Heart left ventricle (tissue), 16 donors: ENCODE measurements at regions not wholly inside any gene's neighbourhood (a gene's known extent, or its start where the extent isn't known, plus 50 kb on each side); places are given as distances from the start of the nearest gene placed in this dataset.

Experiments
- ATAC-seq, 4 donors: fragments of 200-7000 bp; cut with Tn5 transposase; one replicate each; pipeline ENCODE4 v1.9.1; 2020 to 2022; ENCODE audit warnings: moderate library complexity in 4 of 4, mild to moderate bottlenecking in 3 of 4, moderate number of reproducible peaks in 1 of 4
- DNase-seq, 5 donors: peaks; one replicate each; pipeline ENCODE4 v3.0.0-alpha.2; 2020
- H3K27ac ChIP-seq, 12 donors: fragments of 200-600 bp; sonication (generic) in 4 of 12; one replicate each; pipeline versions ENCODE4 v1.5.0 to v1.8.0; 2016 to 2022; ENCODE audit warnings: mild to moderate bottlenecking in 2 of 12
- H3K27me3 ChIP-seq, 9 donors: fragments of 200-600 bp; sonication (generic) in 2 of 9; one replicate each; pipeline versions ENCODE4 v1.5.1 to v1.8.0; 2016 to 2022; ENCODE audit warnings: mild to moderate bottlenecking in 3 of 9
- H3K36me3 ChIP-seq, 9 donors: fragments of 200-600 bp; sonication (generic) in 2 of 9; one replicate each; pipeline versions ENCODE4 v1.5.0 to v1.8.0; 2018 to 2022; ENCODE audit warnings: mild to moderate bottlenecking in 2 of 9
- H3K4me1 ChIP-seq, 12 donors: fragments of 200-600 bp; sonication (generic) in 4 of 12; one replicate each; pipeline versions ENCODE4 v1.5.0 to v1.8.0; 2016 to 2022; ENCODE audit warnings: mild to moderate bottlenecking in 3 of 12
- H3K4me3 ChIP-seq, 12 donors: fragments of 200-600 bp; sonication (generic) in 4 of 12; one replicate each; pipeline versions ENCODE4 v1.5.0 to v1.8.0; 2017 to 2022; ENCODE audit warnings: mild to moderate bottlenecking in 9 of 12, moderate library complexity in 4 of 12
- H3K9me3 ChIP-seq, 12 donors: fragments of 200-600 bp; sonication (generic) in 4 of 12; one replicate each; pipeline versions ENCODE4 v1.5.0 to v1.8.0; 2016 to 2022; ENCODE audit warnings: mild to moderate bottlenecking in 1 of 12
- CTCF ChIP-seq, 12 donors: fragments of 200-600 bp; sonication (generic) in 4 of 12; IDR thresholded peaks; one replicate each; pipeline versions ENCODE4 v1.5.0 to v1.8.0; 2018 to 2022; ENCODE audit warnings: antibody characterized with exemption in 12 of 12, mild to moderate bottlenecking in 5 of 12
- POLR2A ChIP-seq, 2 donors: fragments of 450-650 bp; IDR thresholded peaks; one replicate each; pipeline ENCODE4 v1.6.1; 2017; ENCODE audit warnings: antibody characterized with exemption in 2 of 2, mild to moderate bottlenecking in 2 of 2, moderate library complexity in 2 of 2
- whole genome bisulfite sequencing, 4 donors: extraction: QIAGEN DNeasy Blood & Tissue Kit in 2 of 4; methylation state at CpG; one replicate each; pipeline versions ENCODE4 v1.1.5 to v1.1.7; 2013 to 2018; 5-methylcytosine and 5-hydroxymethylcytosine counted together
- intact Hi-C, 10 donors: fragments of 100-400 bp; cut with DNase I; formaldehyde crosslinking; loops; one replicate each; pipeline versions ENCODE4 v1.11.1 to v1.14.2; 2022
- donor health status: ischemic (EF 13 %, LVEDD 7.1; RV severe dilation, severe dysfunction).
- donor health status: healthy with polysubstance abuse.
- donor health status: DM: no; HTN: yes; CAD: no.
- donor health status: DM: no; HTN: no; CAD: no.
- donor health status: ischemic (EF 25% LVEDD 6.9; RV normal size, moderate dysfunction).
- donor health status: ischemic (EF 25% LVEDD 5.7; RV mildly dilated, moderate dysfunction).
- donor health status: healthy.
- donor health status: DM: yes; HTN: yes; CAD: no.
- donor health status: ischemic (EF 35%, LVEDD 5.7; RV mildly dilated, moderate dysfunction).
- donor health status: nonischemic (EF 11% LVEDD 7.7; RV severe dilation, severe dysfunction).
- donor health status: DM: yes; HTN: yes; CAD: no.
- donor health status: PGD.
- donor health status: ischemic (EF 29% LVEDD 5.4; RV normal size, mild dysfunction).
- donor health status: nonischemic (EF 23%, LVEDD 6.1; RV moderate dilation, normal function).

- no peak for ATAC-seq
- H3K4me1 ChIP-seq, result no peaks in the 10 kb centered on the region
- TF ChIP-seq POLR2A (IDR thresholded peaks at IDR 0.05), result no peak
- H3K9me3 ChIP-seq, result peaks cover 0 to 29% (median 6%) of the 10 kb centered on the region in 12 donors
- H3K27ac ChIP-seq, result no peak overlapping the region
- no peaks in the 10 kb centered on the region for H3K36me3 ChIP-seq
- no peak for DNase-seq
- H3K27me3 ChIP-seq, result no peaks in the 10 kb centered on the region
- WGBS, 4 donors, result 83 to 89% (median 87%) methylated on average over 5 of the region's 5 CpGs
- no peak overlapping the region for H3K4me3 ChIP-seq
- intact Hi-C loops, result no loop called here
These were observed 830.5 kb downstream of the IGSF11 start for GRCh38 chr3:118204052-118204656.

- ATAC-seq (no peak), DNase-seq (no peak)
- no peak for TF ChIP-seq CTCF (IDR thresholded peaks at IDR 0.05)
- no peak for TF ChIP-seq POLR2A (IDR thresholded peaks at IDR 0.05)
- Histone ChIP-seq H3K9me3 (peaks cover 0 to 13% (median under 1%) of the 10 kb centered on the region in 12 donors), H3K4me3 (no peak overlapping the region), H3K27ac (no peak overlapping the region), H3K36me3 (no peaks in the 10 kb centered on the region), H3K27me3 (no peaks in the 10 kb centered on the region), H3K4me1 (no peaks in the 10 kb centered on the region)
- WGBS, 4 donors, result 69 to 73% (median 70%) methylated on average over 3 of the region's 3 CpGs
- intact Hi-C loops, result no loop called here
These were observed 827.4 kb downstream of the IGSF11 start for GRCh38 chr3:118207271-118207670.

GRCh38 chr3:118208642-118209041, 826.0 kb downstream of the IGSF11 start:
- no peak for ATAC-seq
- WGBS, 4 donors, result 47 to 78% (median 62%) methylated on average over 2 of the region's 2 CpGs
- Histone ChIP-seq H3K4me1 (no peaks in the 10 kb centered on the region), H3K36me3 (no peaks in the 10 kb centered on the region), H3K27me3 (no peaks in the 10 kb centered on the region), H3K27ac (no peak overlapping the region), H3K9me3 (peaks cover 0 to 6% (median 0%) of the 10 kb centered on the region in 12 donors), H3K4me3 (no peak overlapping the region)
- DNase-seq, result no peak
- intact Hi-C loops, result no loop called here
- no peak for TF ChIP-seq POLR2A (IDR thresholded peaks at IDR 0.05)
- TF ChIP-seq CTCF (IDR thresholded peaks at IDR 0.05), result no peak

- Histone ChIP-seq H3K4me3 (no peak overlapping the region), H3K36me3 (no peaks in the 10 kb centered on the region), H3K9me3 (peaks cover 0 to 6% (median 0%) of the 10 kb centered on the region in 12 donors), H3K27ac (no peak overlapping the region), H3K4me1 (no peaks in the 10 kb centered on the region), H3K27me3 (no peaks in the 10 kb centered on the region)
- ATAC-seq, result no peak
- TF ChIP-seq POLR2A (IDR thresholded peaks at IDR 0.05) (no peak), CTCF (IDR thresholded peaks at IDR 0.05) (no peak)
- no peak for DNase-seq
- intact Hi-C loops, result no loop called here
These were observed 820.8 kb downstream of the IGSF11 start for GRCh38 chr3:118213892-118214291.

- intact Hi-C loops, result no loop called here
- TF ChIP-seq CTCF (IDR thresholded peaks at IDR 0.05) (no peak), POLR2A (IDR thresholded peaks at IDR 0.05) (no peak)
- DNase-seq (no peak), ATAC-seq (no peak)
- Histone ChIP-seq H3K27me3 (no peaks in the 10 kb centered on the region), H3K9me3 (peaks cover 0 to 19% (median 6%) of the 10 kb centered on the region in 12 donors), H3K27ac (no peak overlapping the region), H3K4me3 (no peak overlapping the region), H3K36me3 (no peaks in the 10 kb centered on the region), H3K4me1 (no peaks in the 10 kb centered on the region)
- WGBS, 4 donors, result 48 to 64% (median 59%) methylated on average over 3 of the region's 3 CpGs
These were observed 808.4 kb downstream of the IGSF11 start for GRCh38 chr3:118226206-118226605.
